Islet of Langerhans (tissue), 1 donor: ENCODE measurements at regions not wholly inside any gene's neighbourhood (a gene's known extent, or its start where the extent isn't known, plus 50 kb on each side); places are given as distances from the start of the nearest gene placed in this dataset.
A peak's percentile ranks its signal among the peaks of the same experiment; 100 is the strongest.

Experiments
- FAIRE-seq: peaks from one replicate; lab custom pipeline; 2011; peaks lifted over from hg19 to GRCh38; lab: Jason Lieb, UNC

GRCh38 chr9:89655990-89656657 is 51.3 kb downstream of the GADD45G start:
- FAIRE-seq = no peak

- no peak for FAIRE-seq
These were observed 52.5 kb downstream of the GADD45G start for GRCh38 chr9:89657295-89657694.

GRCh38 chr9:89657765-89658164 is 53.0 kb downstream of the GADD45G start:
- no peak for FAIRE-seq

GRCh38 chr9:89658401-89658800 is 53.6 kb downstream of the GADD45G start:
- FAIRE-seq = no peak

- no peak for FAIRE-seq
These were observed 54.1 kb downstream of the GADD45G start for GRCh38 chr9:89658931-89659330.

- no peak for FAIRE-seq
These were observed 54.7 kb downstream of the GADD45G start for GRCh38 chr9:89659473-89659872.

- FAIRE-seq = no peak
These were observed 55.3 kb downstream of the GADD45G start for GRCh38 chr9:89659891-89660685.

- FAIRE-seq = no peak
These were observed 56.7 kb downstream of the GADD45G start for GRCh38 chr9:89661391-89661949.

GRCh38 chr9:89661956-89662717 is 57.3 kb downstream of the GADD45G start:
- FAIRE-seq = peak; percentile 88

GRCh38 chr9:89662718-89663613 is 58.2 kb downstream of the GADD45G start:
- no peak for FAIRE-seq

- FAIRE-seq = no peak
These were observed 58.8 kb downstream of the GADD45G start for GRCh38 chr9:89663614-89663970.

- no peak for FAIRE-seq
These were observed 59.2 kb downstream of the GADD45G start for GRCh38 chr9:89664010-89664409.

GRCh38 chr9:89664896-89665329 is 60.1 kb downstream of the GADD45G start:
- FAIRE-seq = no peak

GRCh38 chr9:89666364-89666763 is 61.6 kb downstream of the GADD45G start:
- FAIRE-seq = no peak

GRCh38 chr9:89666950-89667349 is 62.1 kb downstream of the GADD45G start:
- FAIRE-seq = no peak

- FAIRE-seq = peak; percentile 62
These were observed 62.9 kb downstream of the GADD45G start for GRCh38 chr9:89667726-89668125.

- FAIRE-seq = no peak
These were observed 63.5 kb downstream of the GADD45G start for GRCh38 chr9:89668216-89668865.

- no peak for FAIRE-seq
These were observed 64.0 kb downstream of the GADD45G start for GRCh38 chr9:89668866-89669246.

- no peak for FAIRE-seq
These were observed 64.6 kb downstream of the GADD45G start for GRCh38 chr9:89669361-89669842.

- no peak for FAIRE-seq
These were observed 65.3 kb downstream of the GADD45G start for GRCh38 chr9:89670114-89670513.
